Osteocyte (in vitro differentiated cells): ENCODE measurements at regions not wholly inside any gene's neighbourhood (a gene's known extent, or its start where the extent isn't known, plus 50 kb on each side); places are given as distances from the start of the nearest gene placed in this dataset.

Experiments used
- DNase-seq: peaks from one replicate; pipeline ENCODE4 v3.0.0; 2021; ENCODE audit warnings: mixed read lengths; ENCODE audit not compliant: unreplicated experiment; ENCODE audit errors: extremely low spot score
- H3K27ac Mint-ChIP-seq: one replicate; pipeline ENCODE4 v1.8.0; 2021; ENCODE audit warnings: mild to moderate bottlenecking, mixed read lengths; ENCODE audit not compliant: unreplicated experiment
- H3K27me3 Mint-ChIP-seq: one replicate; pipeline ENCODE4 v1.8.0; 2021; ENCODE audit warnings: mixed read lengths; ENCODE audit not compliant: unreplicated experiment
- H3K36me3 Mint-ChIP-seq: one replicate; pipeline ENCODE4 v1.8.0; 2021; ENCODE audit warnings: mixed read lengths; ENCODE audit not compliant: unreplicated experiment
- H3K4me1 Mint-ChIP-seq: one replicate; pipeline ENCODE4 v1.8.0; 2021; ENCODE audit warnings: mixed read lengths; ENCODE audit not compliant: unreplicated experiment
- H3K4me3 Mint-ChIP-seq: one replicate; pipeline ENCODE4 v1.8.0; 2021; ENCODE audit warnings: mild to moderate bottlenecking, moderate library complexity, mixed read lengths; ENCODE audit not compliant: unreplicated experiment
- H3K9me3 Mint-ChIP-seq: one replicate; pipeline ENCODE4 v1.8.0; 2021; ENCODE audit warnings: mixed read lengths; ENCODE audit not compliant: unreplicated experiment
- CTCF ChIP-seq: fragments of 200-600 bp; sonication (generic); IDR thresholded peaks from 2 replicates; pipeline ENCODE4 v1.5.0; 2021; ENCODE audit warnings: antibody characterized with exemption, mild to moderate bottlenecking, moderate library complexity

- TF ChIP-seq CTCF = no peak
- no peak for DNase-seq
- Mint-ChIP-seq H3K27ac (no peak overlapping the region), H3K36me3 (no peaks in the 10 kb centered on the region), H3K9me3 (peaks cover 8% of the 10 kb centered on the region), H3K4me1 (no peaks in the 10 kb centered on the region), H3K4me3 (no peak overlapping the region), H3K27me3 (no peaks in the 10 kb centered on the region)
Observed at GRCh38 chr5:165138236-165138635, 1632.8 kb downstream of the MAT2B start.

- Mint-ChIP-seq H3K36me3 (no peaks in the 10 kb centered on the region), H3K4me1 (no peaks in the 10 kb centered on the region), H3K4me3 (no peak overlapping the region), H3K9me3 (peaks cover 4% of the 10 kb centered on the region), H3K27ac (no peak overlapping the region), H3K27me3 (no peaks in the 10 kb centered on the region)
- no peak for DNase-seq
- TF ChIP-seq CTCF = no peak
Observed at GRCh38 chr5:165139262-165139661, 1633.8 kb downstream of the MAT2B start.

- Mint-ChIP-seq H3K4me1 (no peaks in the 10 kb centered on the region), H3K27me3 (no peaks in the 10 kb centered on the region), H3K27ac (no peak overlapping the region), H3K9me3 (peaks cover 4% of the 10 kb centered on the region), H3K4me3 (no peak overlapping the region), H3K36me3 (no peaks in the 10 kb centered on the region)
- no peak for DNase-seq
- TF ChIP-seq CTCF = no peak
Observed at GRCh38 chr5:165139721-165140120, 1634.3 kb downstream of the MAT2B start.

- Mint-ChIP-seq H3K4me3 (no peak overlapping the region), H3K36me3 (no peaks in the 10 kb centered on the region), H3K27ac (no peak overlapping the region), H3K27me3 (no peaks in the 10 kb centered on the region), H3K9me3 (peaks cover 10% of the 10 kb centered on the region), H3K4me1 (no peaks in the 10 kb centered on the region)
- no peak for DNase-seq
- TF ChIP-seq CTCF = no peak
Observed at GRCh38 chr5:165143741-165144140, 1638.3 kb downstream of the MAT2B start.

GRCh38 chr5:165149431-165149830 lies 1644.0 kb downstream of the MAT2B start:
- no peak overlapping the region for H3K27ac Mint-ChIP-seq
- no peak for TF ChIP-seq CTCF
- peaks cover 10% of the 10 kb centered on the region for H3K9me3 Mint-ChIP-seq
- H3K27me3 Mint-ChIP-seq = no peaks in the 10 kb centered on the region
- no peak for DNase-seq
- H3K36me3 Mint-ChIP-seq = no peaks in the 10 kb centered on the region
- no peaks in the 10 kb centered on the region for H3K4me1 Mint-ChIP-seq
- no peak overlapping the region for H3K4me3 Mint-ChIP-seq
